ENCODE measurements at regions not wholly inside any gene's neighbourhood (a gene's known extent, or its start where the extent isn't known, plus 50 kb on each side); places are given as distances from the start of the nearest gene placed in this dataset.

DNA sequence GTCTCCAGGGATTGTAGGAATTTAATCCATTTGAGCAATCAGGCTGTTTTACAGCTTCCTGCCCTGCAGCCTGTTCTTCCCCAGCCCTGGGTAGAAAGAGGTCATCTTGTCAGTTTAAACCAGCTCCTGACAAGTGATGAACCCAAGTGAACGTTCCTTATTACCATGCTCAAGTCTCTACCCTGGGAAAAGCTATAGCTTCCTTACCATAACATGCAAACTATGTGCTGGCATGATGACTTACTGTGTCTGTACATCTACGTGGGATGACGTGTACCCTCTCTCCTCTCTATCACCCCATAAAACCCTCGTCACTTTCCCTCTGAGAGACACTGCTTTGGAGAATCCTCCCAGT lies 452.2 kb downstream of the XYLT1 start:
- no peak for TF ChIP-seq POLR2A (IDR thresholded peaks at IDR 0.05)
- TF ChIP-seq, protein P1, sequence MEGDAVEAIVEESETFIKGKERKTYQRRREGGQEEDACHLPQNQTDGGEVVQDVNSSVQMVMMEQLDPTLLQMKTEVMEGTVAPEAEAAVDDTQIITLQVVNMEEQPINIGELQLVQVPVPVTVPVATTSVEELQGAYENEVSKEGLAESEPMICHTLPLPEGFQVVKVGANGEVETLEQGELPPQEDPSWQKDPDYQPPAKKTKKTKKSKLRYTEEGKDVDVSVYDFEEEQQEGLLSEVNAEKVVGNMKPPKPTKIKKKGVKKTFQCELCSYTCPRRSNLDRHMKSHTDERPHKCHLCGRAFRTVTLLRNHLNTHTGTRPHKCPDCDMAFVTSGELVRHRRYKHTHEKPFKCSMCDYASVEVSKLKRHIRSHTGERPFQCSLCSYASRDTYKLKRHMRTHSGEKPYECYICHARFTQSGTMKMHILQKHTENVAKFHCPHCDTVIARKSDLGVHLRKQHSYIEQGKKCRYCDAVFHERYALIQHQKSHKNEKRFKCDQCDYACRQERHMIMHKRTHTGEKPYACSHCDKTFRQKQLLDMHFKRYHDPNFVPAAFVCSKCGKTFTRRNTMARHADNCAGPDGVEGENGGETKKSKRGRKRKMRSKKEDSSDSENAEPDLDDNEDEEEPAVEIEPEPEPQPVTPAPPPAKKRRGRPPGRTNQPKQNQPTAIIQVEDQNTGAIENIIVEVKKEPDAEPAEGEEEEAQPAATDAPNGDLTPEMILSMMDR (IDR thresholded peaks at IDR 0.05), result no peak
- no peak for DNase-seq
- H3K27ac ChIP-seq, result no peak overlapping the region
- no peaks in the 10 kb centered on the region for H3K4me1 ChIP-seq
- 35 to 53% methylated on average over 4 of the region's 4 CpGs for WGBS, 2 donors
- no peaks in the 10 kb centered on the region for H3K27me3 ChIP-seq
- intact Hi-C loops (cut with DNase I; ENCODE audit: low total_unique reads), result no loop called here
- H3K4me3 ChIP-seq, result no peak overlapping the region
- H3K36me3 ChIP-seq (ENCODE audit: low read depth, missing control alignments), result no peaks in the 10 kb centered on the region
- H3K9me3 ChIP-seq, result no peaks in the 10 kb centered on the region

DNA sequence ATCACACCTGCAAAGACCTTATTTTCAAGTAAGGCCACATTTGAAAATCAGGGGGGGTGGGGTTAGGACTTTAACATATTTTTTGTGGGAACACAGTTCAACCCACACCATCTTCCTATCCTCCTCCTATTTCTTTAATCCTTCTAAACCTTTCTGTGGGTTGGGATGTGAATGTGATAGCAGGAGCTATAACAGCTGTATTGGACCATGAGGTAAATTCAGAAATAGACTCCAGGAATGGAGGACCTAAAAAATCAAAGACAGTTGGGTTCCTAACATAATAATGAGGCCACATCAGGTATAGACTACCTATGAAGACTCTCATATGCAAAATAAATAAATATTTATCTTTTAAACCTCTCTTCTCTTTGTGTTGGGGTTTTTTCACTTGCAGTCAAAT lies 451.4 kb downstream of the XYLT1 start:
- H3K9me3 ChIP-seq, result no peaks in the 10 kb centered on the region
- H3K27me3 ChIP-seq, result no peaks in the 10 kb centered on the region
- H3K4me3 ChIP-seq, result no peak overlapping the region
- H3K4me1 ChIP-seq, result no peaks in the 10 kb centered on the region
- DNase-seq, result no peak
- no peak overlapping the region for H3K27ac ChIP-seq
- H3K36me3 ChIP-seq (ENCODE audit: low read depth, missing control alignments), result no peaks in the 10 kb centered on the region
- intact Hi-C loops (cut with DNase I; ENCODE audit: low total_unique reads), result no loop called here
- TF ChIP-seq, protein P1 (IDR thresholded peaks at IDR 0.05), result no peak
- no peak for TF ChIP-seq POLR2A (IDR thresholded peaks at IDR 0.05)

DNA sequence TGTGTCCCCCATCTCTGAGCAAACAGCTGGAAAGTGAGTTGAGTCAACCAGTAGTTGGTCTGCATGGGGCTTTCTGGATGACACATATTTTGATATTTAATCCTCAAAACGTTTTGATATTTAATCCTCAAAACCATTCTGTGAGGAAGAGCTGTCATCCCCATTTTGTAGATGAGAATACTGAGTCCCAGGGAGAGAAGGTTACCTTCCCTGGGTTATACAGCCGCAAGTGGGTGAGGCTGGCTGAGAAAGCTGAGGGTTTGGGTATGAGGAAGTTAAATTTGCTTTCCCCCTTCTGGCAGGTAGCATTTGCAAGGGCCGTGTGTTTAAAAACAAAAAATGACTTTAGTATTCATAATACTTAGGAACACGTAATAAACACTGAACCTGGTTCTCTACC lies 447.2 kb downstream of the XYLT1 start:
- Histone ChIP-seq H3K27ac (no peak overlapping the region), H3K36me3 (ENCODE audit: low read depth, missing control alignments) (no peaks in the 10 kb centered on the region), H3K27me3 (no peaks in the 10 kb centered on the region), H3K4me3 (no peak overlapping the region), H3K4me1 (no peaks in the 10 kb centered on the region), H3K9me3 (no peaks in the 10 kb centered on the region)
- 70 to 73% methylated on average over 4 of the region's 4 CpGs for WGBS, 2 donors
- DNase-seq, result no peak
- intact Hi-C loops (cut with DNase I; ENCODE audit: low total_unique reads), result no loop called here
- TF ChIP-seq POLR2A (IDR thresholded peaks at IDR 0.05), result no peak
- TF ChIP-seq, protein P1 (IDR thresholded peaks at IDR 0.05), result no peak

- Histone ChIP-seq H3K36me3 (ENCODE audit: low read depth, missing control alignments) (no peaks in the 10 kb centered on the region), H3K4me1 (no peaks in the 10 kb centered on the region), H3K27ac (no peak overlapping the region), H3K4me3 (no peak overlapping the region), H3K27me3 (no peaks in the 10 kb centered on the region), H3K9me3 (no peaks in the 10 kb centered on the region)
- no peak for TF ChIP-seq POLR2A (IDR thresholded peaks at IDR 0.05)
- TF ChIP-seq, protein P1 (IDR thresholded peaks at IDR 0.05), result no peak
- no peak for DNase-seq
- 90 to 93% methylated on average over 7 of the region's 7 CpGs for WGBS, 2 donors
- intact Hi-C loops (cut with DNase I; ENCODE audit: low total_unique reads), result no loop called here
These were observed 446.2 kb downstream of the XYLT1 start for GRCh38 chr16:17024514-17024913.

DNA sequence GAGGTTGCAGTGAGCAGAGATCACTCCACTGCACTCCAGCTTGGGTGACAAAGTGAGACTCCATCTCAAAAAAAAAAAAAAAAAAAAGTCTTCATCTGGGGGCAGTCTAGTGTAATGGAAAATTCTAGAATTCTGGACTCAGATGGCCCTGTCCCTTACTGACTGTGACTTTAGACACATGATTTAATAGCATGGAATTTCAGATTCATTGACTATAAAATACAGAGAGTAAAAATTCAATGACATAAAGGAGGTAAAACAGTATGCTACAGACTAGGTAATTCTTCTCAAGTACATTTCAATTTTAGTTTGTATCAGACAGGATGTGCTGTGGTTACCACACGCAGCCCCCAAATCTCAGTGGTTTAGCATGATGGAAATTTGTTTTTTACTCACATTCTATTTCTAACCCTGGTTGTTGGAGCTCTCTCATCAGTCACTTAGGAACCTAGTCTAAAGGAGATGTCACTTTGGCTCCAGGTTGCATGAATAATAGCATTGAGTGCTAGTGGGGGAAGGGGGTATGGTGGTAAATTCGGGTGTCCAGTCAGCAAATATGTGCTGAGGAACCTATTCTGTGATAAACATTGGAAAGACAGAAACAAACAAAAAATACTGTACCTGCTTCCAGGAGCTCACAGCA lies 444.0 kb downstream of the XYLT1 start:
- 61 to 72% methylated on average over 2 of the region's 2 CpGs for WGBS, 2 donors
- H3K9me3 ChIP-seq, result no peaks in the 10 kb centered on the region
- intact Hi-C loops (cut with DNase I; ENCODE audit: low total_unique reads), result no loop called here
- H3K36me3 ChIP-seq (ENCODE audit: low read depth, missing control alignments), result no peaks in the 10 kb centered on the region
- H3K27ac ChIP-seq, result no peak overlapping the region
- DNase-seq, result no peak
- H3K27me3 ChIP-seq, result no peaks in the 10 kb centered on the region
- TF ChIP-seq, protein P1 (IDR thresholded peaks at IDR 0.05), result no peak
- no peak for TF ChIP-seq POLR2A (IDR thresholded peaks at IDR 0.05)
- H3K4me1 ChIP-seq, result no peaks in the 10 kb centered on the region
- H3K4me3 ChIP-seq, result no peak overlapping the region

Measured in testis (tissue), 2 donors.